BJ (cell line): ENCODE measurements at regions not wholly inside any gene's neighbourhood (a gene's known extent, or its start where the extent isn't known, plus 50 kb on each side); places are given as distances from the start of the nearest gene placed in this dataset.

Experiments
- CTCF ChIA-PET: fragments of 350-600 bp; formaldehyde crosslinking; extraction: SDS; loops from one replicate; lab custom pipeline; 2021; ENCODE audit warnings: antibody characterized with exemption, inconsistent platforms; lab: Yijun Ruan, JAX
- POLR2A ChIA-PET: fragments of 300-600 bp; sonication (Branson Sonifier 250); formaldehyde crosslinking; extraction: SDS; loops from one replicate; lab custom pipeline; 2021; ENCODE audit warnings: antibody characterized with exemption; lab: Charles Lee
- DNase-seq: peaks from one replicate; pipeline ENCODE4 v3.0.0-alpha.2; 2011; ENCODE audit warnings: low read depth
- H3K27me3 ChIP-seq: 2 replicates; pipeline ENCODE4 v1.6.0; 2011; ENCODE audit warnings: low read length; ENCODE audit not compliant: control insufficient read depth, insufficient read depth
- H3K36me3 ChIP-seq: 2 replicates; pipeline ENCODE4 v1.5.1; 2011; ENCODE audit warnings: low read length; ENCODE audit not compliant: control insufficient read depth, insufficient read depth
- H3K4me3 ChIP-seq: 2 replicates; pipeline ENCODE4 v1.5.1; 2011; ENCODE audit warnings: low read depth, mild to moderate bottlenecking, control low read depth, low read length
- TF ChIP-seq, protein P1 (sequence below): IDR thresholded peaks from 2 replicates; pipeline ENCODE4 v1.5.1; 2011; ENCODE audit warnings: low read depth, mild to moderate bottlenecking, control low read depth, inconsistent platforms, low read length, moderate library complexity; ENCODE audit not compliant: insufficient read depth

DNA sequence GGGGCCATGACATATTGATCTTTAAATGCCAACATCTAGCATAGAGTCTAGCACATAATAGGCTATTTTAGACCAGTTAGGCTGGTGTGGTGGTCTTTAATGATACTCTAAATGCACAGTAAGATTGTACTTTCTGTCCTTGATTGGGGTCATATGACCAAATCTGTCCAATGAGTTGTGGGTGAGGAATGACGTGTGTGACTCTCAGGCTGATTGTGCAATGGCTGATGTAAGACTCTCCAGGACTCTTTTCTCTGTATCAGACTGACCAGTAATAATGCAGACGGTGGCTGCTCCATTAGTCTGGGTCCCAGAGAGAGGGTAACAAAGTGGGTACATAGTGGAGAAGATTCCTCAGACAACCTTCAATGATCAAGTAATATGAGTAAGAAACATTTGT, 541.6 kb upstream of the CAMK1G start:
- CTCF ChIA-PET = no interaction called here
- TF ChIP-seq, protein P1, sequence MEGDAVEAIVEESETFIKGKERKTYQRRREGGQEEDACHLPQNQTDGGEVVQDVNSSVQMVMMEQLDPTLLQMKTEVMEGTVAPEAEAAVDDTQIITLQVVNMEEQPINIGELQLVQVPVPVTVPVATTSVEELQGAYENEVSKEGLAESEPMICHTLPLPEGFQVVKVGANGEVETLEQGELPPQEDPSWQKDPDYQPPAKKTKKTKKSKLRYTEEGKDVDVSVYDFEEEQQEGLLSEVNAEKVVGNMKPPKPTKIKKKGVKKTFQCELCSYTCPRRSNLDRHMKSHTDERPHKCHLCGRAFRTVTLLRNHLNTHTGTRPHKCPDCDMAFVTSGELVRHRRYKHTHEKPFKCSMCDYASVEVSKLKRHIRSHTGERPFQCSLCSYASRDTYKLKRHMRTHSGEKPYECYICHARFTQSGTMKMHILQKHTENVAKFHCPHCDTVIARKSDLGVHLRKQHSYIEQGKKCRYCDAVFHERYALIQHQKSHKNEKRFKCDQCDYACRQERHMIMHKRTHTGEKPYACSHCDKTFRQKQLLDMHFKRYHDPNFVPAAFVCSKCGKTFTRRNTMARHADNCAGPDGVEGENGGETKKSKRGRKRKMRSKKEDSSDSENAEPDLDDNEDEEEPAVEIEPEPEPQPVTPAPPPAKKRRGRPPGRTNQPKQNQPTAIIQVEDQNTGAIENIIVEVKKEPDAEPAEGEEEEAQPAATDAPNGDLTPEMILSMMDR = no peak
- H3K27me3 ChIP-seq = no peaks in the 10 kb centered on the region
- no peak for DNase-seq
- no peak overlapping the region for H3K4me3 ChIP-seq
- POLR2A ChIA-PET = no interaction called here
- H3K36me3 ChIP-seq = no peaks in the 10 kb centered on the region

DNA sequence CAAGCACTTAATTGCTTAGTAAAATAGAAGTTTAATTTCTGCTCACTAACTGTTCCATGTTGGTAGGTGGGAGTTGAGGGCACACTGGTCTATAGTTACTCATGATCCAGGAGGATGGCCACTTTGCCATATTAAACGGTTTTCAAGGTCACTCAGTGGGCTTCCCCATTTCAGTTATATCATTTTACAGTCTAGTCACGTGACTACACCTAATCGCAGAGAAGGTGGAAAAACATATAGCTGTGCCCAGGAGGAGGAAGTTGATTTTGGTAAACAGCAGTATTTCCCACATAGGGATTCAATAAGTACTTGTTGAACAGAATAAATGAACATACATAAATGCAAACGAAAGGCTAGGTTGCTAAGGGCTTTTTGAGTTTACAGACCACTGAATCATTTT, 541.1 kb upstream of the CAMK1G start:
- Histone ChIP-seq H3K36me3 (no peaks in the 10 kb centered on the region), H3K4me3 (no peak overlapping the region), H3K27me3 (no peaks in the 10 kb centered on the region)
- POLR2A ChIA-PET = no interaction called here
- CTCF ChIA-PET = no interaction called here
- TF ChIP-seq, protein P1 = no peak
- DNase-seq = no peak

DNA sequence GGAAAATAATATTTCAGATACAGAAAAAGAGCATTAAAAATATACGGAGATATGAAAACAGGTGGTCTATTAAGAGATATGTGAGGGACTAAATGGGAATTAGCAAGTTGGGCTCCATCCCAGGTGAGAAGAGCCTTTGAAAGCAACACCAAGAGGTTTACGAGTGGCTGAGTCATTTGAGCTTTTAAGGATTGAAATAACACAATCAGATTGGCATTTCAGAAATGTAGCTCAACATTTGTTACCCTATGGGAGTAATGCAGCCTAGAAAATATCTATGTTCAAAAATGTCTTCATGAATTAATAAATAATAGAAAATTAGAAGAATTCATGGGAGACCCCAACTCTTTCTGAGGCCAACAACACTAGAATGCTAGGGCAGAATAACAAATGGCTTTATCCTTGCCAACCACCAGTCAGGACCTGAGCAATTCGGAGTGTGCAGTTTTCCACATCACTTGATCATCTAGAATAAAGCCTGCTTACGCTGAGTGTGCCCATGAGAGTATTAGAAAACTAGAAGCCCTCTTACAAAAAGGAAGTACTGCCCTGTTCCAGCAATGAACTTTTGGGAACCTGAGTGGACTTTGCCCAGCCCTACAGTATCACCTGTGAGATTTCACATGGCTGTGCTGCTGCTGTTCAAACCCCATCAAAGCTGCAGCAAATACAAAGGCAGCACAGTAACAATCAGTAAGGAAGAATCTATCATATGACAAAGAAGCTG, 538.0 kb upstream of the CAMK1G start:
- ChIA-PET POLR2A (no interaction called here), CTCF (interaction anchor here (1.3 kb wide), 1 partner anchor 61 kb away, joined by 3 read pairs; no protein-coding TSS in a partner anchor)
- Histone ChIP-seq H3K27me3 (no peaks in the 10 kb centered on the region), H3K4me3 (no peak overlapping the region), H3K36me3 (no peaks in the 10 kb centered on the region)
- TF ChIP-seq, protein P1 = no peak
- no peak for DNase-seq

DNA sequence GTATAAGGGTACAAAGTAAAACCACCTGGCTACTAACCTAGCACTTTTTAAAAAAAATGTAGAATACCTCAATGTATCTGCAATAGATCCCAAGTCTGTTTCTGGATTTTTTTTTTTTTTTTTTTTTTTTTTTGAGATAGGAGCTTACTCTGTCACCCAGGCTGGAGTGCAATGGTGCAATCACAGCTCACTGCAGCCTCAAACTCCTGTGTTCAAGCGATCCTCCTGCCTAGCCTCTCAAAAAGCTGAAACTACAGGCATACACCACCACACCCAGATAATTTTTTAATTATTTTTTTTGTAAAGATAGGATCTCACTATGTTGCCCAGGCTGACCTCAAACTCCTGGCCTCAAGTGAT, 537.5 kb upstream of the CAMK1G start:
- CTCF ChIA-PET = interaction anchor here (0.7 to 1.3 kb wide), 3 partner anchors 15 to 60 kb away, joined by 3 read pairs; no protein-coding TSS in a partner anchor

DNA sequence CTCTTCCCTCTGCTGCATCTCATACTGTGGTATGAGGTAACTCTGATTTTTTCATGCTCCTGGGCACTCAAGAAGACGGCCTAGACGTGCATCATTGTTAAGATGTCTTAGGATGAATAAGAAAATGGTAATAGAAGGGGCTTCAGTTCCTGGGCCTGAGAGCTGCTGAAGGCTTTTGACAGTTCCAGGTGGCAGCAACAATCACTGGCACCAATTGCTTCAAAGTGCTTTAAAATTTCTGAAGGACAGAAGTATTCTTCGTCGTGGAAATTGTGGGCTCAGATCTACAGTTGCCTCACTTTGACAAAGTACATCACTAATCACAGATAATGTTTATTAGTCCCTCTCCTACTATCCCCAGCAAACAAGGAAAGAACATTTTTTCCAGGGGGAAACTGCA, 536.6 kb upstream of the CAMK1G start:
- no peak overlapping the region for H3K4me3 ChIP-seq
- DNase-seq = no peak
- H3K27me3 ChIP-seq = no peaks in the 10 kb centered on the region
- H3K36me3 ChIP-seq = no peaks in the 10 kb centered on the region
- CTCF ChIA-PET = interaction anchor here (0.7 to 1.1 kb wide), 3 partner anchors 14 to 54 kb away, joined by 3 to 4 read pairs (median 3); no protein-coding TSS in a partner anchor
- TF ChIP-seq, protein P1 = no peak
- POLR2A ChIA-PET = no interaction called here

More for the DNA sequence above, 537.5 kb upstream of the CAMK1G start:
- no peak overlapping the region for H3K4me3 ChIP-seq
- no peak for DNase-seq
- POLR2A ChIA-PET = no interaction called here
- H3K36me3 ChIP-seq = no peaks in the 10 kb centered on the region
- TF ChIP-seq, protein P1 = no peak
- H3K27me3 ChIP-seq = no peaks in the 10 kb centered on the region
